GM18517 (cell line): ENCODE measurements at regions not wholly inside any gene's neighbourhood (a gene's known extent, or its start where the extent isn't known, plus 50 kb on each side); places are given as distances from the start of the nearest gene placed in this dataset.
"Not testable (repeated sequence)": the region's sequence is repeated elsewhere in the genome, so short reads cannot be mapped to it uniquely, and the experiment has no call there.

ENCODE experiments used
- ATAC-seq: cut with Tn5 transposase; IDR thresholded peaks from one replicate; pipeline ENCODE4 v1.9.1; 2021; ENCODE audit warnings: mild to moderate bottlenecking, moderate library complexity; ENCODE audit not compliant: unreplicated experiment

- not testable (repeated sequence) for ATAC-seq
These were observed 97.2 kb downstream of the LAT start for GRCh38 chr16:29081829-29082639.

GRCh38 chr16:29074554-29075402 lies 89.9 kb downstream of the LAT start:
- ATAC-seq: peak; percentile 56

DNA sequence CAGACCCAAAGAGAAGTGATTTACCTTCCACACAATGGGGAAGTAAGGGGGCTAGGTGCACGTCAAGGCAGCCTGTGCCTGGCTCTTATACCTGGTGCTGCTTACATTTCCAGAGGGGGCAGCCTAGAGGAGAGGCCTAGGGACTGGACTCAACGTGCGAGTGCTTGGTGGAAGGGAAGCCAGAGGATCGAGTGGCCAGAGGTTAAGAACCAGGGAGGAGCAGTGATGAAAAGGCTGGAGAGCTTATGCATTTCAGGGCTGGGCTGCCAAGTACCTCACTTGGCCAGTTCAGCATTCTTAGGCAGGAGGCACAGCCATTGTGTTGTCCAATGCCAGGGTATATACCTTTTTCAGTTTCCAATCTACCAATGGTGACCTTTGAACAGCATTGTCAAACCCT lies 77.4 kb downstream of the LAT start:
- not testable (repeated sequence) for ATAC-seq

- ATAC-seq: not testable (repeated sequence)
These were observed 76.6 kb downstream of the LAT start for GRCh38 chr16:29061467-29061921.

GRCh38 chr16:29060022-29060810 lies 75.4 kb downstream of the LAT start:
- ATAC-seq: not testable (repeated sequence)

- ATAC-seq: not testable (repeated sequence)
These were observed 74.7 kb downstream of the LAT start for GRCh38 chr16:29059575-29059974.
